Activated T-helper 17 cell treated with anti-CD3 and anti-CD28 coated beads, Interleukin-2, amount 50 U/mL, for 72 hours (primary cell): ENCODE measurements at regions not wholly inside any gene's neighbourhood (a gene's known extent, or its start where the extent isn't known, plus 50 kb on each side); places are given as distances from the start of the nearest gene placed in this dataset.

ENCODE experiments used
- ATAC-seq: fragments of 150-1000 bp; cut with Tn5 transposase; replicated peaks from 2 replicates; pipeline ENCODE4 v1.10.0; 2021; ENCODE audit warnings: mild to moderate bottlenecking, moderate library complexity
- H3K27ac Mint-ChIP-seq: one replicate; pipeline ENCODE4 v1.8.0; 2022; ENCODE audit warnings: mixed read lengths
- H3K27me3 Mint-ChIP-seq: one replicate; pipeline ENCODE4 v1.8.0; 2022; ENCODE audit warnings: mixed read lengths
- H3K36me3 Mint-ChIP-seq: one replicate; pipeline ENCODE4 v1.8.0; 2022; ENCODE audit warnings: low read depth, mild to moderate bottlenecking, mixed read lengths
- H3K4me1 Mint-ChIP-seq: one replicate; pipeline ENCODE4 v1.8.0; 2022; ENCODE audit warnings: mixed read lengths
- H3K4me3 Mint-ChIP-seq: one replicate; pipeline ENCODE4 v1.8.0; 2022; ENCODE audit warnings: mild to moderate bottlenecking, mixed read lengths
- H3K9me3 Mint-ChIP-seq: one replicate; pipeline ENCODE4 v1.8.0; 2022; ENCODE audit warnings: mixed read lengths

GRCh38 chr11:28616160-28616965 lies 508.2 kb downstream of the METTL15 start:
- H3K36me3 Mint-ChIP-seq, result no peaks in the 10 kb centered on the region
- no peak overlapping the region for H3K4me3 Mint-ChIP-seq
- H3K27me3 Mint-ChIP-seq, result peaks cover 3% of the 10 kb centered on the region
- H3K4me1 Mint-ChIP-seq, result no peaks in the 10 kb centered on the region
- H3K9me3 Mint-ChIP-seq, result no peaks in the 10 kb centered on the region
- no peak for ATAC-seq
- no peak overlapping the region for H3K27ac Mint-ChIP-seq

GRCh38 chr11:28615542-28615941 lies 507.4 kb downstream of the METTL15 start:
- Mint-ChIP-seq H3K27ac (no peak overlapping the region), H3K9me3 (no peaks in the 10 kb centered on the region), H3K4me1 (no peaks in the 10 kb centered on the region), H3K4me3 (no peak overlapping the region), H3K36me3 (no peaks in the 10 kb centered on the region), H3K27me3 (peaks cover 3% of the 10 kb centered on the region)
- ATAC-seq, result no peak

- ATAC-seq, result no peak
These were observed 498.7 kb downstream of the METTL15 start for GRCh38 chr11:28606930-28607329.

GRCh38 chr11:28599656-28600055 lies 491.5 kb downstream of the METTL15 start:
- H3K9me3 Mint-ChIP-seq, result no peaks in the 10 kb centered on the region
- no peak overlapping the region for H3K27ac Mint-ChIP-seq
- ATAC-seq, result no peak
- H3K27me3 Mint-ChIP-seq, result no peaks in the 10 kb centered on the region
- H3K4me3 Mint-ChIP-seq, result no peak overlapping the region
- no peaks in the 10 kb centered on the region for H3K4me1 Mint-ChIP-seq
- H3K36me3 Mint-ChIP-seq, result no peaks in the 10 kb centered on the region

More at GRCh38 chr11:28606930-28607329, 498.7 kb downstream of the METTL15 start:
- Mint-ChIP-seq H3K27ac (no peak overlapping the region), H3K36me3 (no peaks in the 10 kb centered on the region), H3K9me3 (no peaks in the 10 kb centered on the region), H3K27me3 (no peaks in the 10 kb centered on the region), H3K4me1 (no peaks in the 10 kb centered on the region), H3K4me3 (no peak overlapping the region)

- no peak for ATAC-seq
- Mint-ChIP-seq H3K27ac (no peak overlapping the region), H3K36me3 (no peaks in the 10 kb centered on the region), H3K27me3 (no peaks in the 10 kb centered on the region), H3K9me3 (no peaks in the 10 kb centered on the region), H3K4me1 (no peaks in the 10 kb centered on the region), H3K4me3 (no peak overlapping the region)
These were observed 490.3 kb downstream of the METTL15 start for GRCh38 chr11:28598531-28598930.

GRCh38 chr11:28596816-28597215 lies 488.6 kb downstream of the METTL15 start:
- no peaks in the 10 kb centered on the region for H3K9me3 Mint-ChIP-seq

GRCh38 chr11:28592141-28592540 lies 484.0 kb downstream of the METTL15 start:
- Mint-ChIP-seq H3K9me3 (no peaks in the 10 kb centered on the region), H3K4me3 (no peak overlapping the region), H3K4me1 (no peaks in the 10 kb centered on the region), H3K27me3 (no peaks in the 10 kb centered on the region), H3K36me3 (no peaks in the 10 kb centered on the region), H3K27ac (no peak overlapping the region)
- no peak for ATAC-seq

More at GRCh38 chr11:28596816-28597215, 488.6 kb downstream of the METTL15 start:
- no peaks in the 10 kb centered on the region for H3K4me1 Mint-ChIP-seq
- H3K36me3 Mint-ChIP-seq, result no peaks in the 10 kb centered on the region
- no peaks in the 10 kb centered on the region for H3K27me3 Mint-ChIP-seq
- no peak overlapping the region for H3K27ac Mint-ChIP-seq
- no peak for ATAC-seq
- no peak overlapping the region for H3K4me3 Mint-ChIP-seq

GRCh38 chr11:28584992-28585391 lies 476.8 kb downstream of the METTL15 start:
- H3K9me3 Mint-ChIP-seq, result no peaks in the 10 kb centered on the region

GRCh38 chr11:28582506-28582905 lies 474.3 kb downstream of the METTL15 start:
- Mint-ChIP-seq H3K27ac (no peak overlapping the region), H3K36me3 (no peaks in the 10 kb centered on the region), H3K27me3 (no peaks in the 10 kb centered on the region), H3K9me3 (no peaks in the 10 kb centered on the region), H3K4me3 (no peak overlapping the region), H3K4me1 (no peaks in the 10 kb centered on the region)
- no peak for ATAC-seq

More at GRCh38 chr11:28584992-28585391, 476.8 kb downstream of the METTL15 start:
- no peak for ATAC-seq
- H3K27me3 Mint-ChIP-seq, result no peaks in the 10 kb centered on the region
- no peak overlapping the region for H3K27ac Mint-ChIP-seq
- no peaks in the 10 kb centered on the region for H3K4me1 Mint-ChIP-seq
- H3K36me3 Mint-ChIP-seq, result no peaks in the 10 kb centered on the region
- no peak overlapping the region for H3K4me3 Mint-ChIP-seq

- H3K27ac Mint-ChIP-seq, result no peak overlapping the region
- H3K36me3 Mint-ChIP-seq, result no peaks in the 10 kb centered on the region
- no peak overlapping the region for H3K4me3 Mint-ChIP-seq
- H3K27me3 Mint-ChIP-seq, result no peaks in the 10 kb centered on the region
- ATAC-seq, result no peak
- no peaks in the 10 kb centered on the region for H3K4me1 Mint-ChIP-seq
- no peaks in the 10 kb centered on the region for H3K9me3 Mint-ChIP-seq
These were observed 473.4 kb downstream of the METTL15 start for GRCh38 chr11:28581286-28582242.

- Mint-ChIP-seq H3K36me3 (no peaks in the 10 kb centered on the region), H3K4me1 (no peaks in the 10 kb centered on the region), H3K27me3 (no peaks in the 10 kb centered on the region), H3K9me3 (no peaks in the 10 kb centered on the region), H3K27ac (no peak overlapping the region), H3K4me3 (no peak overlapping the region)
- ATAC-seq, result no peak
These were observed 463.2 kb downstream of the METTL15 start for GRCh38 chr11:28571371-28571770.

GRCh38 chr11:28569106-28569505 lies 460.9 kb downstream of the METTL15 start:
- no peak for ATAC-seq
- Mint-ChIP-seq H3K4me3 (no peak overlapping the region), H3K4me1 (no peaks in the 10 kb centered on the region), H3K27ac (no peak overlapping the region), H3K36me3 (no peaks in the 10 kb centered on the region), H3K9me3 (no peaks in the 10 kb centered on the region), H3K27me3 (no peaks in the 10 kb centered on the region)

GRCh38 chr11:28566339-28567089 lies 458.3 kb downstream of the METTL15 start:
- Mint-ChIP-seq H3K4me3 (no peak overlapping the region), H3K4me1 (no peaks in the 10 kb centered on the region), H3K27me3 (no peaks in the 10 kb centered on the region), H3K36me3 (no peaks in the 10 kb centered on the region), H3K27ac (no peak overlapping the region), H3K9me3 (no peaks in the 10 kb centered on the region)
- no peak for ATAC-seq

GRCh38 chr11:28559492-28559891 lies 451.3 kb downstream of the METTL15 start:
- Mint-ChIP-seq H3K4me3 (no peak overlapping the region), H3K4me1 (no peaks in the 10 kb centered on the region), H3K9me3 (peaks cover 9% of the 10 kb centered on the region), H3K27ac (no peak overlapping the region), H3K36me3 (no peaks in the 10 kb centered on the region), H3K27me3 (peaks cover 11% of the 10 kb centered on the region)
- ATAC-seq, result no peak
